NCI-H2107 treated with DMSO at 0.1 percent for 48 hours (cell line): ENCODE measurements at regions not wholly inside any gene's neighbourhood (a gene's known extent, or its start where the extent isn't known, plus 50 kb on each side); places are given as distances from the start of the nearest gene placed in this dataset.

Experiments
- DNase-seq: peaks from one replicate; lab custom pipeline; 2025; ENCODE audit not compliant: unreplicated experiment; lab: John Stamatoyannopoulos, UW

- DNase-seq: no peak
These were observed 73.2 kb upstream of the NETO1 start for GRCh38 chr18:72940986-72941385.

GRCh38 chr18:72940509-72940908 is 72.7 kb upstream of the NETO1 start:
- DNase-seq: no peak

- DNase-seq: no peak
These were observed 68.0 kb upstream of the NETO1 start for GRCh38 chr18:72935744-72936143.

- no peak for DNase-seq
These were observed 55.1 kb upstream of the NETO1 start for GRCh38 chr18:72922895-72923294.
